ENCODE measurements at regions not wholly inside any gene's neighbourhood (a gene's known extent, or its start where the extent isn't known, plus 50 kb on each side); places are given as distances from the start of the nearest gene placed in this dataset.
A peak's percentile ranks its signal among the peaks of the same experiment; 100 is the strongest.

- H3K27me3 ChIP-seq (replicated peaks in 1 of 4; ENCODE audit: control insufficient read depth in 3 of 4, extremely low read depth in 1 of 4, insufficient read depth in 3 of 4, low read length in 3 of 4) = no peaks in the 10 kb centered on the region
- H3K9me3 ChIP-seq (ENCODE audit: insufficient read depth in 2 of 2, low read depth in 1 of 2, low read length in 1 of 2) = no peaks in the 10 kb centered on the region
- no peaks in the 10 kb centered on the region for H4K20me1 ChIP-seq (replicated peaks in 1 of 2; ENCODE audit: control insufficient read depth in 1 of 2, insufficient read depth in 2 of 2, low read length in 2 of 2)
- H3K4me1 ChIP-seq (replicated peaks in 1 of 4; ENCODE audit: control insufficient read depth in 3 of 4, insufficient read depth in 4 of 4, low read length in 3 of 4) = peaks cover 0 to 5% (median 0%) of the 10 kb centered on the region in 4 experiments; a peak in 2 of 7 replicates
- no peaks in the 10 kb centered on the region for H3K36me3 ChIP-seq (ENCODE audit: control insufficient read depth in 2 of 4, insufficient read depth in 4 of 4, low read length in 3 of 4)
- peak; percentile 33 to 54 for DNase-seq (ENCODE audit: low read depth in 1 of 2, low spot score in 2 of 2)
- H2AFZ ChIP-seq (ENCODE audit: low read length) = no peak overlapping the region
- no peak overlapping the region for H2BK5ac ChIP-seq (ENCODE audit: low read depth, low read length)
- H3K4me2 ChIP-seq (ENCODE audit: insufficient read depth in 1 of 2, low read depth in 2 of 2, low read length in 2 of 2) = peak overlapping the region in 1 of 2 experiments; percentile 51; a peak in 2 of 4 replicates
- no peak for FAIRE-seq
- CTCF ChIA-PET (ENCODE audit: partially characterized antibody) = interaction anchor here (0.6 to 2.1 kb wide), 19 partner anchors 10 to 915 kb away, joined by 3 to 8 read pairs (median 4); no protein-coding TSS in a partner anchor
- H3K23ac ChIP-seq (ENCODE audit: insufficient read length) = no peak overlapping the region
- no peak overlapping the region for H3K9ac ChIP-seq (replicated peaks in 1 of 4; ENCODE audit: extremely low read depth in 1 of 4, low read depth in 3 of 4, low read length in 3 of 4)
- H2BK15ac ChIP-seq (ENCODE audit: low read length) = no peak overlapping the region
- H3K79me1 ChIP-seq (ENCODE audit: low read depth, low read length) = no peaks in the 10 kb centered on the region
- no peak overlapping the region for H3K4ac ChIP-seq (replicated peaks; ENCODE audit: insufficient read length, low read depth, low read length)
- WGBS, 2 experiments (ENCODE audit: extremely low coverage in 1 of 2, insufficient coverage in 1 of 2, insufficient read length in 1 of 2, insufficient replicate concordance in 2 of 2, low coverage in 1 of 2, low lambda C conversion rate in 2 of 2, missing lambda C conversion rate in 1 of 2) = 47% methylated on average over 8 of the region's 8 CpGs; no CpG with 5 or more reads in 1 of the 2 experiments
- H3K14ac ChIP-seq (ENCODE audit: insufficient read length) = no peak overlapping the region
- no peak overlapping the region for H3K56ac ChIP-seq (replicated peaks; ENCODE audit: insufficient read length, low read depth, low read length)
- no peak overlapping the region for H2BK120ac ChIP-seq (replicated peaks; ENCODE audit: low read depth, low read length)
- H3K4me3 ChIP-seq (ENCODE audit: extremely low read depth in 1 of 4, insufficient read depth in 2 of 4, low read depth in 3 of 4, low read length in 4 of 4) = no peak overlapping the region
- H3K79me2 ChIP-seq (ENCODE audit: control insufficient read depth in 1 of 2, insufficient read depth in 2 of 2, low read length in 2 of 2) = no peaks in the 10 kb centered on the region
- H3K18ac ChIP-seq (ENCODE audit: extremely low read depth, low read length) = no peak overlapping the region
- H3K23me2 ChIP-seq (ENCODE audit: low read depth, low read length) = no peaks in the 10 kb centered on the region
- 0 out of 2 replicates have a peak overlapping the region, but pooled peaks have one; percentile 69 for H2BK20ac ChIP-seq (ENCODE audit: low read length)
- H3K27ac ChIP-seq (ENCODE audit: low read depth, low read length) = no peak overlapping the region
- no peak overlapping the region for H4K8ac ChIP-seq (ENCODE audit: extremely low read depth, insufficient read depth, low read length)
- POLR2A ChIA-PET (ENCODE audit: partially characterized antibody) = interaction anchor here (0.6 kb wide), 1 partner anchor 177 kb away, joined by 3 read pairs; no protein-coding TSS in a partner anchor
- no peak overlapping the region for H4K5ac ChIP-seq (ENCODE audit: insufficient read length, low read depth, low read length)
- H2AK5ac ChIP-seq (ENCODE audit: low read depth, low read length) = no peak overlapping the region
- no peak overlapping the region for H2BK12ac ChIP-seq (ENCODE audit: low read depth, low read length)
- H4K91ac ChIP-seq (replicated peaks; ENCODE audit: insufficient read length, low read length) = no peak overlapping the region
- TF ChIP-seq CBX8 (IDR thresholded peaks at IDR 0.05; ENCODE audit: borderline replicate concordance, low read depth, low read length) (no peak), CTCF (IDR thresholded peaks at IDR 0.05; ENCODE audit: control extremely low read depth in 1 of 3, insufficient read depth in 1 of 3, low read depth in 1 of 3, low read length in 3 of 3) (peak; percentile 22 to 53 (median 42)), MAX (IDR thresholded peaks at IDR 0.05) (peak; percentile 79), TAF7 (optimal IDR thresholded peaks at IDR 0.05; ENCODE audit: borderline replicate concordance, low read depth, low read length) (no peak), SUZ12 (IDR thresholded peaks at IDR 0.05; ENCODE audit: low read length) (no peak), TBP (IDR thresholded peaks at IDR 0.05; ENCODE audit: low read depth, low read length) (no peak), SIRT6 (IDR thresholded peaks at IDR 0.05; ENCODE audit: low read length) (no peak), USF2 (IDR thresholded peaks at IDR 0.05; ENCODE audit: low read length) (no peak), PHF8 (conservative IDR thresholded peaks at IDR 0.05; ENCODE audit: low read depth, low read length) (no peak), RFX5 (IDR thresholded peaks at IDR 0.05; ENCODE audit: borderline replicate concordance, low read depth, low read length) (no peak)
Measured at GRCh38 chr3:177521305-177521704, 324.0 kb upstream of the TBL1XR1 start.
